ENCODE measurements at regions not wholly inside any gene's neighbourhood (a gene's known extent, or its start where the extent isn't known, plus 50 kb on each side); places are given as distances from the start of the nearest gene placed in this dataset.

GRCh38 chr1:58391514-58391913 is 155.0 kb downstream of the OMA1 start:
- CTCF ChIA-PET, result interaction anchor here (1.0 to 3.3 kb wide), 8 partner anchors 10 to 155 kb away, joined by 3 to 16 read pairs (median 4); partner anchors contain the start of gene OMA1
- POLR2A ChIA-PET, result no interaction called here
- no peak for DNase-seq (ENCODE audit: extremely low spot score)
- no peak for TF ChIP-seq CTCF (IDR thresholded peaks at IDR 0.05; ENCODE audit: control extremely low read depth, extremely low read depth, low read depth, missing control alignments)

GRCh38 chr1:58391056-58391455 is 155.5 kb downstream of the OMA1 start:
- DNase-seq (ENCODE audit: extremely low spot score), result no peak

GRCh38 chr1:58390091-58390490 is 156.4 kb downstream of the OMA1 start:
- no peak for TF ChIP-seq CTCF (IDR thresholded peaks at IDR 0.05; ENCODE audit: control extremely low read depth, extremely low read depth, low read depth, missing control alignments)
- ChIA-PET CTCF (interaction anchor here (0.8 to 2.1 kb wide), 4 partner anchors 10 to 69 kb away, joined by 4 to 5 read pairs (median 4); no protein-coding TSS in a partner anchor), POLR2A (no interaction called here)
- no peak for DNase-seq (ENCODE audit: extremely low spot score)

More at GRCh38 chr1:58391056-58391455, 155.5 kb downstream of the OMA1 start:
- ChIA-PET POLR2A (no interaction called here), CTCF (interaction anchor here (1.0 to 3.3 kb wide), 6 partner anchors 9 to 68 kb away, joined by 3 to 16 read pairs (median 4); no protein-coding TSS in a partner anchor)
- TF ChIP-seq CTCF (IDR thresholded peaks at IDR 0.05; ENCODE audit: control extremely low read depth, extremely low read depth, low read depth, missing control alignments), result no peak

- CTCF ChIA-PET, result interaction anchor here (1.4 to 2.6 kb wide), 4 partner anchors 8 to 24 kb away, joined by 4 to 16 read pairs (median 6); no protein-coding TSS in a partner anchor
- DNase-seq (ENCODE audit: extremely low spot score), result no peak
- POLR2A ChIA-PET, result no interaction called here
- no peak for TF ChIP-seq CTCF (IDR thresholded peaks at IDR 0.05; ENCODE audit: control extremely low read depth, extremely low read depth, low read depth, missing control alignments)
These were observed 166.2 kb downstream of the OMA1 start for GRCh38 chr1:58380345-58380744.

- ChIA-PET CTCF (interaction anchor here (1.7 kb wide), 1 partner anchor 20 kb away, joined by 4 read pairs; no protein-coding TSS in a partner anchor), POLR2A (no interaction called here)
- DNase-seq (ENCODE audit: extremely low spot score), result no peak
- TF ChIP-seq CTCF (IDR thresholded peaks at IDR 0.05; ENCODE audit: control extremely low read depth, extremely low read depth, low read depth, missing control alignments), result no peak
These were observed 179.3 kb downstream of the OMA1 start for GRCh38 chr1:58367217-58367616.

- POLR2A ChIA-PET, result no interaction called here
- CTCF ChIA-PET, result interaction anchor here (2.2 kb wide), 1 partner anchor 9 kb away, joined by 6 read pairs; no protein-coding TSS in a partner anchor
- no peak for TF ChIP-seq CTCF (IDR thresholded peaks at IDR 0.05; ENCODE audit: control extremely low read depth, extremely low read depth, low read depth, missing control alignments)
- DNase-seq (ENCODE audit: extremely low spot score), result no peak
These were observed 181.2 kb downstream of the OMA1 start for GRCh38 chr1:58365328-58365727.

Measured in GM10248 (cell line).